Endothelial cell of umbilical vein (primary cell): ENCODE measurements at regions not wholly inside any gene's neighbourhood (a gene's known extent, or its start where the extent isn't known, plus 50 kb on each side); places are given as distances from the start of the nearest gene placed in this dataset.

ENCODE experiments used
- EZH2 ChIP-seq: IDR thresholded peaks from 2 replicates; pipeline ENCODE4 v1.6.1; 2012; ENCODE audit warnings: borderline replicate concordance, low read depth, mild to moderate bottlenecking, moderate library complexity, low read length, inconsistent platforms; ENCODE audit not compliant: severe bottlenecking
- FOS ChIP-seq: IDR thresholded peaks from 2 replicates; pipeline ENCODE4 v1.6.1; 2011; ENCODE audit warnings: mild to moderate bottlenecking, low read length, moderate library complexity, borderline replicate concordance; ENCODE audit not compliant: insufficient read depth
- GATA2 ChIP-seq: IDR thresholded peaks from 2 replicates; pipeline ENCODE4 v1.7.0; 2011; ENCODE audit warnings: low read depth, mild to moderate bottlenecking, moderate library complexity, mixed read lengths, low read length; ENCODE audit not compliant: insufficient read length, insufficient read depth
- MYC ChIP-seq: IDR thresholded peaks from one replicate; pipeline ENCODE4 v1.6.1; 2011; ENCODE audit warnings: mild to moderate bottlenecking, low read depth, low read length
- POLR2A ChIP-seq: IDR thresholded peaks from 2 replicates; pipeline ENCODE4 v1.6.1; 2012; ENCODE audit warnings: low read depth, mild to moderate bottlenecking, control low read depth, low read length
- TF ChIP-seq, protein P1 (sequence below), 2 donors: IDR thresholded peaks; 1 replicate in 1 of 2; 2 replicates in 1 of 2; pipeline ENCODE4 v1.5.1; 2011; ENCODE audit warnings: low read length in 2 of 2, mild to moderate bottlenecking in 2 of 2, moderate library complexity in 2 of 2, control low read depth in 1 of 2, inconsistent platforms in 1 of 2, low read depth in 1 of 2; ENCODE audit not compliant: insufficient read depth in 1 of 2; ENCODE audit errors: extremely low read depth in 1 of 2
- TF ChIP-seq, protein P2 (sequence below): IDR thresholded peaks from 2 replicates; pipeline ENCODE4 v1.6.1; 2011; ENCODE audit not compliant: insufficient read depth, insufficient read length

DNA sequence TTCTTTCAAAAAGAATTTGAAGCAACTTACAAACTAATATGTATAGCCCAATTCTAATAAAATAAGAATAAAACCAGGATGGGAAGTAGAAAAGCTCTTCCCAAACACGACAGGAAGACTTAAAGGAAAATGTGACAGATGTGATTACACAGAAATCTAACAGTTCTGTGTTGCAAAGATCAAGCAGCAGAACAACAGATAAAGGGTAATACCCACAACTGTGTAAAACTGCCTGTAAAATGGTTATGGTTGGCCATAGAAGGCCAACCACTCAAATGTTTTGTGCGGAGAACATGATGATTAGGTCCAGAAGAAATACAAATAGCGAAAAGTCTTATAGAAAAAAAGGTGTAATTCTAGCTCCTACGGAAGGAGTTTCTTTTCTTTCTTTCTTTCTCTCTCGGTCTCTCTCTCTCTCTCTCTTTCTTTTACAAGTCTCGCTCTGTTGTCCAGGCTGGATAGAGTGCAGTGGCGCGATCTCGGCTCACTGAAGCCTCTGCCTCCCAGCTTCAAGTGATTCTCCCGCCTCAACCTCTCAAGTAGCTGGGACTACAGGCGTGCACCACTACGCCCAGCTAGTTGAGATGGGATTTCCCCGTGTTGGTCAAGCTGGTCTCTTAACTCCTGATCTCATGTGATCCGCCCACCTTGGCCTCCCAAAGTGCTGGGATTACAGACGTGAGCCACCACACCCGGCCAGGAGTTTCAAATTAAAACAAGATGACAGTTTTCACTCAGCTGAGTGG, 128.5 kb downstream of the QRSL1 start:
- TF ChIP-seq, protein P1, sequence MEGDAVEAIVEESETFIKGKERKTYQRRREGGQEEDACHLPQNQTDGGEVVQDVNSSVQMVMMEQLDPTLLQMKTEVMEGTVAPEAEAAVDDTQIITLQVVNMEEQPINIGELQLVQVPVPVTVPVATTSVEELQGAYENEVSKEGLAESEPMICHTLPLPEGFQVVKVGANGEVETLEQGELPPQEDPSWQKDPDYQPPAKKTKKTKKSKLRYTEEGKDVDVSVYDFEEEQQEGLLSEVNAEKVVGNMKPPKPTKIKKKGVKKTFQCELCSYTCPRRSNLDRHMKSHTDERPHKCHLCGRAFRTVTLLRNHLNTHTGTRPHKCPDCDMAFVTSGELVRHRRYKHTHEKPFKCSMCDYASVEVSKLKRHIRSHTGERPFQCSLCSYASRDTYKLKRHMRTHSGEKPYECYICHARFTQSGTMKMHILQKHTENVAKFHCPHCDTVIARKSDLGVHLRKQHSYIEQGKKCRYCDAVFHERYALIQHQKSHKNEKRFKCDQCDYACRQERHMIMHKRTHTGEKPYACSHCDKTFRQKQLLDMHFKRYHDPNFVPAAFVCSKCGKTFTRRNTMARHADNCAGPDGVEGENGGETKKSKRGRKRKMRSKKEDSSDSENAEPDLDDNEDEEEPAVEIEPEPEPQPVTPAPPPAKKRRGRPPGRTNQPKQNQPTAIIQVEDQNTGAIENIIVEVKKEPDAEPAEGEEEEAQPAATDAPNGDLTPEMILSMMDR (IDR thresholded peaks at IDR 0.05; ENCODE audit: extremely low read depth in 1 of 2, insufficient read depth in 1 of 2, low read depth in 1 of 2, low read length in 2 of 2): no peak
- TF ChIP-seq EZH2 (no peak), FOS (no peak), MYC (no peak), POLR2A (no peak), GATA2 (no peak)
- TF ChIP-seq, protein P2, sequence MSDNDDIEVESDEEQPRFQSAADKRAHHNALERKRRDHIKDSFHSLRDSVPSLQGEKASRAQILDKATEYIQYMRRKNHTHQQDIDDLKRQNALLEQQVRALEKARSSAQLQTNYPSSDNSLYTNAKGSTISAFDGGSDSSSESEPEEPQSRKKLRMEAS: no peak
